NT2/D1 (cell line): ENCODE measurements at regions not wholly inside any gene's neighbourhood (a gene's known extent, or its start where the extent isn't known, plus 50 kb on each side); places are given as distances from the start of the nearest gene placed in this dataset.

ENCODE experiments used
- SUZ12 ChIP-seq: IDR thresholded peaks from 2 replicates; pipeline ENCODE4 v1.6.1; 2011; ENCODE audit not compliant: insufficient read length, insufficient read depth; ENCODE audit errors: extremely low read depth
- YY1 ChIP-seq: IDR thresholded peaks from 2 replicates; pipeline ENCODE4 v1.6.1; 2011; ENCODE audit not compliant: insufficient read length, insufficient read depth
- ZNF274 ChIP-seq: IDR thresholded peaks from 2 replicates; pipeline ENCODE4 v1.6.1; 2011; ENCODE audit warnings: mild to moderate bottlenecking, low read depth, low read length

DNA sequence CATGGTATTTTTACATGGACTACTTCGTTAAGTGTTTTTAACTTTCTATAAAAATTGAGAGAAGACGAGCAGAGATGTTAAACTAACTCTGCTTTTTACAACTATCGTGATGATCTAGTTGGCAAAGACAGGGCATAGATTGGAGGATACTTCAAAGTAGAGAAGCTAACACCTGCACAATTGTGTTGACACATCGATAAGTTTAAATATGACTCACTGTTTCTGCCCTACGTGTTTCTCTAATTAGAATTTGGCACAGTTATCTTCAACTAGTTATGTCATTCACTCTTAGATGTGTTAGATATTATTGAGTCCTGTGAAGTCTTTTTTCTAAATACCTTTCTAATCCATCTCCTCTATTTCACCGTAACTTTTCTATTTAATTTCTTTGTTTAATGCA lies 68.5 kb upstream of the FERD3L start:
- TF ChIP-seq YY1 (no peak), ZNF274 (no peak), SUZ12 (no peak)
